ENCODE measurements at regions not wholly inside any gene's neighbourhood (a gene's known extent, or its start where the extent isn't known, plus 50 kb on each side); places are given as distances from the start of the nearest gene placed in this dataset.

- CTCF ChIA-PET = no interaction called here
- no peak overlapping the region for H2AFZ ChIP-seq (ENCODE audit: low read depth)
- H3K79me2 ChIP-seq (ENCODE audit: insufficient read depth) = no peaks in the 10 kb centered on the region
- no peaks in the 10 kb centered on the region for H3K4me1 ChIP-seq (ENCODE audit: control insufficient read depth in 1 of 2, insufficient read depth in 2 of 2, low read depth in 1 of 2, low read length in 1 of 2)
- H3K9ac ChIP-seq = no peak overlapping the region
- no peak overlapping the region for H3K27ac ChIP-seq (ENCODE audit: low read depth in 2 of 2, low read length in 1 of 2)
- H3K9me2 ChIP-seq = 0 out of 2 replicates have a peak, but pooled peaks cover 4% of the 10 kb centered on the region
- H4K20me1 ChIP-seq (ENCODE audit: insufficient read depth) = no peaks in the 10 kb centered on the region
- no peaks in the 10 kb centered on the region for H3K27me3 ChIP-seq (ENCODE audit: insufficient read depth)
- TF ChIP-seq, protein P1, sequence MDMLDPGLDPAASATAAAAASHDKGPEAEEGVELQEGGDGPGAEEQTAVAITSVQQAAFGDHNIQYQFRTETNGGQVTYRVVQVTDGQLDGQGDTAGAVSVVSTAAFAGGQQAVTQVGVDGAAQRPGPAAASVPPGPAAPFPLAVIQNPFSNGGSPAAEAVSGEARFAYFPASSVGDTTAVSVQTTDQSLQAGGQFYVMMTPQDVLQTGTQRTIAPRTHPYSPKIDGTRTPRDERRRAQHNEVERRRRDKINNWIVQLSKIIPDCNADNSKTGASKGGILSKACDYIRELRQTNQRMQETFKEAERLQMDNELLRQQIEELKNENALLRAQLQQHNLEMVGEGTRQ (IDR thresholded peaks at IDR 0.05; ENCODE audit: borderline replicate concordance, low read depth, low read length) = no peak
- no peak for TF ChIP-seq TCF12 (IDR thresholded peaks at IDR 0.05)
- TF ChIP-seq, protein P2, sequence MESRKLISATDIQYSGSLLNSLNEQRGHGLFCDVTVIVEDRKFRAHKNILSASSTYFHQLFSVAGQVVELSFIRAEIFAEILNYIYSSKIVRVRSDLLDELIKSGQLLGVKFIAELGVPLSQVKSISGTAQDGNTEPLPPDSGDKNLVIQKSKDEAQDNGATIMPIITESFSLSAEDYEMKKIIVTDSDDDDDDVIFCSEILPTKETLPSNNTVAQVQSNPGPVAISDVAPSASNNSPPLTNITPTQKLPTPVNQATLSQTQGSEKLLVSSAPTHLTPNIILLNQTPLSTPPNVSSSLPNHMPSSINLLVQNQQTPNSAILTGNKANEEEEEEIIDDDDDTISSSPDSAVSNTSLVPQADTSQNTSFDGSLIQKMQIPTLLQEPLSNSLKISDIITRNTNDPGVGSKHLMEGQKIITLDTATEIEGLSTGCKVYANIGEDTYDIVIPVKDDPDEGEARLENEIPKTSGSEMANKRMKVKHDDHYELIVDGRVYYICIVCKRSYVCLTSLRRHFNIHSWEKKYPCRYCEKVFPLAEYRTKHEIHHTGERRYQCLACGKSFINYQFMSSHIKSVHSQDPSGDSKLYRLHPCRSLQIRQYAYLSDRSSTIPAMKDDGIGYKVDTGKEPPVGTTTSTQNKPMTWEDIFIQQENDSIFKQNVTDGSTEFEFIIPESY (IDR thresholded peaks at IDR 0.05; ENCODE audit: borderline replicate concordance, low read depth) = no peak
- TF ChIP-seq TAF1 (IDR thresholded peaks at IDR 0.05; ENCODE audit: borderline replicate concordance, low read depth, low read length) = no peak
- no peak for TF ChIP-seq NRF1 (IDR thresholded peaks at IDR 0.05; ENCODE audit: low read depth, low read length)
- TF ChIP-seq POLR2AphosphoS5 (IDR thresholded peaks at IDR 0.05; ENCODE audit: low read depth, low read length) = no peak
- TF ChIP-seq, protein P3, sequence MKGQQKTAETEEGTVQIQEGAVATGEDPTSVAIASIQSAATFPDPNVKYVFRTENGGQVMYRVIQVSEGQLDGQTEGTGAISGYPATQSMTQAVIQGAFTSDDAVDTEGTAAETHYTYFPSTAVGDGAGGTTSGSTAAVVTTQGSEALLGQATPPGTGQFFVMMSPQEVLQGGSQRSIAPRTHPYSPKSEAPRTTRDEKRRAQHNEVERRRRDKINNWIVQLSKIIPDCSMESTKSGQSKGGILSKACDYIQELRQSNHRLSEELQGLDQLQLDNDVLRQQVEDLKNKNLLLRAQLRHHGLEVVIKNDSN (IDR thresholded peaks at IDR 0.05; ENCODE audit: borderline replicate concordance, low read depth) = no peak
- TF ChIP-seq EP300 (IDR thresholded peaks at IDR 0.05; ENCODE audit: borderline replicate concordance in 1 of 2, low read depth in 1 of 2, low read length in 1 of 2) = no peak
- TF ChIP-seq ELF1 (IDR thresholded peaks at IDR 0.05) = no peak
- no peak for TF ChIP-seq FOXM1 (IDR thresholded peaks at IDR 0.05; ENCODE audit: low read depth)
- no peak for TF ChIP-seq SMC3 (IDR thresholded peaks at IDR 0.05; ENCODE audit: low read depth, low read length)
- no peak for TF ChIP-seq TEAD4 (IDR thresholded peaks at IDR 0.05; ENCODE audit: borderline replicate concordance, insufficient read depth)
- TF ChIP-seq FOSL2 (IDR thresholded peaks at IDR 0.05; ENCODE audit: borderline replicate concordance, low read depth) = no peak
- no peak for TF ChIP-seq RXRA (IDR thresholded peaks at IDR 0.05; ENCODE audit: borderline replicate concordance, low read depth)
- no peak for TF ChIP-seq MEF2A (IDR thresholded peaks at IDR 0.05; ENCODE audit: borderline replicate concordance, low read depth)
- TF ChIP-seq RCOR1 (IDR thresholded peaks at IDR 0.05; ENCODE audit: low read length) = no peak
- H3F3A ChIP-seq (replicated peaks; ENCODE audit: insufficient read depth) = no peaks in the 10 kb centered on the region
- POLR2A ChIA-PET = no interaction called here
- H3K4me3 ChIP-seq (ENCODE audit: low read depth in 2 of 2, low read length in 1 of 2) = no peak overlapping the region
- H3K36me3 ChIP-seq (replicated peaks in 1 of 2; ENCODE audit: control insufficient read depth in 1 of 2, insufficient read depth in 2 of 2, low read length in 1 of 2) = no peaks in the 10 kb centered on the region
- DNase-seq = no peak
- H3K4me2 ChIP-seq = no peak overlapping the region
- no peaks in the 10 kb centered on the region for H3K9me3 ChIP-seq
- WGBS (ENCODE audit: low lambda C conversion rate) = 16% methylated on average over 5 of the region's 5 CpGs
These were observed 152.2 kb upstream of the CRIM1 start for GRCh38 chr2:36203366-36203765.

All from SK-N-SH (cell line).